SKM-1 treated with dmso at 0.1 percent for 144 hours (cell line): ENCODE measurements at regions not wholly inside any gene's neighbourhood (a gene's known extent, or its start where the extent isn't known, plus 50 kb on each side); places are given as distances from the start of the nearest gene placed in this dataset.

Source experiments
- DNase-seq: peaks from one replicate; lab custom pipeline; 2025; ENCODE audit not compliant: unreplicated experiment; lab: John Stamatoyannopoulos, UW

GRCh38 chr7:98679741-98680140 is 62.7 kb downstream of the NPTX2 start:
- DNase-seq: no peak

- DNase-seq: no peak
Measured at GRCh38 chr7:98681511-98681910, 64.4 kb downstream of the NPTX2 start.

DNA sequence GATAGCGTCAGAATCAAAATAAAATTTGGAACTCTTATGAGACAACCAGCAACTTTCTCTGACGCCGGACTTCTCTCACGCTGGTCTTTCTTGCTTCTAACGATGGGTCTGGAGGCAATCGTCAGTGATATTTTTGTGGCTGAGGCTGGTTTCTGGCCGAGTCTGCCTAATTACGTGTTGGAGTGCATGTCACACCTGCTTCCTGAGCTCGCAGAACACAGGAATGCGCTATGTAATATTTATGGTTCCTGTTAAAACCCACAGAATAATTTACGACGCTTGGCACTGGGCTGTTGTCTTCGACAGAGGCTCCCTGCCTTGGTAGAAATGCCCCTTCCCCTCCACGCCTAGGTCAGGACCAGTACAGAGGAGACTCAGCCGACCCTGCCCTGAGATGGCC is 64.9 kb downstream of the NPTX2 start:
- no peak for DNase-seq

DNA sequence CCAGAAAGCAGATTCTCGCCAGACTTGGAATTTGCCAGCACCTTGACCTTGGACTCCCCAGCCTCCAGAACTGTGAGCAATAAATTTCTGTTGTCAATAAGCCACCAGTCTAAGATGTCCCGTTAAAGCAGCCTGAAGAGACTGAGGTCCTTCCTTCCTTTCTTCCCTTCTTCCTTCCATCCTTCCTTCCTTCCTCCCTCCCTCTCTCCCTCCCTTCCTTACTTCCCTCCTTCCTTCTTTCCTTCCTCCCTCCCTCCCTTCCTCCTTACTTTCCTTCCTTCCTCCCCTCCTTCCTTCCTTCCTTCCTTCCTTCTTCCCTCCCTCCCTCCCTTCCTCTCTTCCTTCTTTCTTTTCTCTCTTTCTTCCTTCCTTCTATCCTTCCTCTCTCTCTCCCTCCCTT is 66.4 kb downstream of the NPTX2 start:
- DNase-seq: no peak

GRCh38 chr7:98685541-98685940 is 68.5 kb downstream of the NPTX2 start:
- DNase-seq: no peak

GRCh38 chr7:98686466-98687080 is 69.5 kb downstream of the NPTX2 start:
- DNase-seq: no peak

GRCh38 chr7:98687111-98687751 is 70.1 kb downstream of the NPTX2 start:
- no peak for DNase-seq

DNA sequence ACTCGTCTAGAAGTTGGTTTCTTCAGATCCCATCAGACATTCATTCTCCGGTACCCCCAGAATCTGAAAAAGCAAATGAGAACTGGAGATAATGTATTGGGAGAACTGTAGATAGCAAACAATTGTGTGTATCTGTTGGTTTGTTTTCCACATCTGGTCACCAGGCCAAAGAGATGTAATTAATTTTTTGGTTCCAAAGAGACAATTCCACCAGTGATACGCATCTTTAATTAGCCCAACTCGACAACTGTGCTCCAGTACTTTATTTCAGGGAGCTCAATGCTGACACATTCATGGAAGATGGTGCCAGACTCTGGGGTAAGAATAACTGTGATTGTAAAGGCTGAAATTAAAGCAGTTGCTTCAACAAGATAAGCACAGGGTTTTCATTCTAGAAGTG is 74.5 kb downstream of the NPTX2 start:
- DNase-seq: no peak

DNA sequence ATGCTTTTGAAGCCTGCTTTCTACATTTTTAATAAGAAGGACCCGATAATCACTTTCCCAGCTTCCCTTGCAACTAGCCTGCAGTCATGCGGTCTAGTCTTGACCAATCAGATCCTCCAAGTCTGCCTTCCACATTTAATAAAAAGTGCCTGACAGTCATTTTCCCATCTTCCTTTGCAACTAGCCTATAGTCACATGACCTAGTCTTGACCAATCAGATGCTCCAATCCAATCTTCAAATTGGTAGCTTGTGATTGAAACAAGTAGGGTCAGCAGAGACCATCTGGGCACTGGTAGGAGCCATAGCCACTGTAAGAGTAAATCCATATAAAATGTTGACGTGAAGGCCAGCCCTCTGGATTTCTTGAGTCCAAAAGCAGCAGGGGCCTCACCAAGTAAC is 80.0 kb downstream of the NPTX2 start:
- no peak for DNase-seq

- no peak for DNase-seq
Measured at GRCh38 chr7:98697485-98698240, 80.6 kb downstream of the NPTX2 start.

DNA sequence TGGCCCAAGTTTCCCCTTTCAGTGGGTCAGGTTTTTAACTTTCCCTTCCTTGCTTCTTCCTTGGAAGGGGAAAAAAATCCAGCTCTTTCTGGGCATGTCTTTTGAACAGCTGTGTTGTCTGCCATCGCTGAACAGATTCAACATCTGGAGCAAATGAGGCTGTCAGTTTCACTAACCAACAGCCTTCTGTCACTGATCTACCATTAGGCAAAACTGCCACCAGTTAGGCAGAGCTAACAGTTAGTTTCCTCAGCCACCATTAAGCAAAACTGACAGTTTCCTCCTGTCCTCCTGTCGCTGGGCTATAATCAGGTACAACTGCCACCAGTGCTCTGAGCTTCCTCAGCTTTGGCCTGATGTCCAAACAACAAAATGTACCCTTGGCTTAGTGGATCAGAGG is 81.9 kb downstream of the NPTX2 start:
- DNase-seq: no peak

- DNase-seq: no peak
Measured at GRCh38 chr7:98700533-98700932, 83.4 kb downstream of the NPTX2 start.

GRCh38 chr7:98701372-98701771 is 84.3 kb downstream of the NPTX2 start:
- no peak for DNase-seq

- no peak for DNase-seq
Measured at GRCh38 chr7:98702021-98702420, 84.9 kb downstream of the NPTX2 start.

GRCh38 chr7:98703916-98704315 is 86.8 kb downstream of the NPTX2 start:
- peak; percentile 12 for DNase-seq

DNA sequence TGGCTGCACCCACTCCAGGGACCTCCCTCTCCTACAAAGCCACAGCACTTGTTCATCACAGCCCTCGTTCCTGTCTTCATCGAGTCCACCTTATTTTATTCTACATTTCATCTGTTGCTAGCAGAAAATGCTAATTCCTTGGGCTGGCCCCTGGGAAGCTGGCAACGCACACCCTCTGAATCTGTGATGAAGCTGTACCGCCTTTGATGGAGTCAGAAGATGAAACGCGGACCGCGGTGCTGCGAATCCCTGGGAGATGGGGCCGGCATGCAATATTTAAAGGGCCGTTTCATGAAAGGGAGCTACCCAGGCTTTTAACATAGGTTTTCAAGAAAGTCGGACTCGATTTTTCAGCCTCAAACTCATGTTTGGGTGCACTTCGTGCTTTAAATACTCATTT is 88.5 kb downstream of the NPTX2 start:
- no peak for DNase-seq

GRCh38 chr7:98707076-98707475 is 90.0 kb downstream of the NPTX2 start:
- DNase-seq: no peak

GRCh38 chr7:98711945-98712344 is 94.9 kb downstream of the NPTX2 start:
- DNase-seq: no peak

- no peak for DNase-seq
Measured at GRCh38 chr7:98713165-98713810, 96.2 kb downstream of the NPTX2 start.

GRCh38 chr7:98719396-98719795 is 102.3 kb downstream of the NPTX2 start:
- DNase-seq: no peak

- DNase-seq: no peak
Measured at GRCh38 chr7:98722402-98722801, 105.3 kb downstream of the NPTX2 start.

GRCh38 chr7:98724591-98724990 is 107.5 kb downstream of the NPTX2 start:
- DNase-seq: no peak
